ENCODE measurements at regions not wholly inside any gene's neighbourhood (a gene's known extent, or its start where the extent isn't known, plus 50 kb on each side); places are given as distances from the start of the nearest gene placed in this dataset.

GRCh38 chr17:31787857-31788570, 71.0 kb downstream of the COPRS start:
- TF ChIP-seq CTCF (IDR thresholded peaks at IDR 0.05) (no peak), EZH2 (IDR thresholded peaks at IDR 0.05; ENCODE audit: borderline replicate concordance, insufficient read depth, low read depth, low read length, poor library complexity, severe bottlenecking) (no peak)
